A549 (cell line): ENCODE measurements at regions not wholly inside any gene's neighbourhood (a gene's known extent, or its start where the extent isn't known, plus 50 kb on each side); places are given as distances from the start of the nearest gene placed in this dataset.

Source experiments
- ATAC-seq, 2 experiments: fragments of 200-7000 bp in 1 of 2; fragments of >200 bp in 1 of 2; cut with Nextera tagmentation in 1 of 2; cut with Tn5 transposase in 1 of 2; 3 replicates each; pipeline versions ENCODE4 v1.8.0 to v1.9.1; 2018 to 2020; ENCODE audit warnings: mild to moderate bottlenecking in 1 of 2, moderate library complexity in 1 of 2
- CTCF ChIA-PET: fragments of 300-600 bp; sonication (Branson Sonifier 250); formaldehyde crosslinking; extraction: SDS; loops from one replicate; lab custom pipeline; 2021; ENCODE audit warnings: antibody characterized with exemption, inconsistent platforms; lab: Yijun Ruan, JAX
- POLR2A ChIA-PET: fragments of 350-600 bp; formaldehyde crosslinking; extraction: SDS; loops from one replicate; lab custom pipeline; 2021; ENCODE audit warnings: antibody characterized with exemption, inconsistent platforms; lab: Yijun Ruan, JAX
- DNase-seq, 2 experiments: peaks; one replicate each; pipeline versions ENCODE4 v3.0.0 to v3.0.0-alpha.2; 2011 to 2016; ENCODE audit warnings: low read depth in 1 of 2, low spot score in 1 of 2
- FAIRE-seq: peaks from 2 replicates; lab custom pipeline; 2011; peaks lifted over from hg19 to GRCh38; lab: Jason Lieb, UNC
- H3K27ac ChIP-seq, 2 experiments: fragments of >200 bp; sonication (Bioruptor Twin); formaldehyde crosslinking; 3 replicates each; pipeline ENCODE4 v1.5.1; 2016 to 2017
- H3K4me1 ChIP-seq: fragments of >200 bp; sonication (Bioruptor Twin); formaldehyde crosslinking; 3 replicates; pipeline ENCODE4 v1.6.1; 2016
- H3K4me2 ChIP-seq: fragments of >200 bp; sonication (Bioruptor Twin); formaldehyde crosslinking; 3 replicates; pipeline ENCODE4 v1.6.1; 2016
- H3K4me3 ChIP-seq: fragments of >200 bp; sonication (Bioruptor Twin); formaldehyde crosslinking; 3 replicates; pipeline ENCODE4 v1.5.1; 2016
- H3K9me3 ChIP-seq: fragments of >200 bp; sonication (Bioruptor Twin); formaldehyde crosslinking; 3 replicates; pipeline ENCODE4 v1.6.1; 2016
- BCL3 ChIP-seq: fragments of >200 bp; sonication (Bioruptor Twin); formaldehyde crosslinking; IDR thresholded peaks from 3 replicates; pipeline ENCODE4 v1.6.1; 2016
- BHLHE40 ChIP-seq: IDR thresholded peaks from 2 replicates; pipeline ENCODE4 v1.6.1; 2012; ENCODE audit warnings: low read depth, low read length, inconsistent platforms
- CBX2 ChIP-seq: fragments of 200-600 bp; sonication (generic); IDR thresholded peaks from 2 replicates; pipeline ENCODE4 v1.6.1; 2016; ENCODE audit warnings: low read depth, mild to moderate bottlenecking, borderline replicate concordance
- CEBPB ChIP-seq, 2 experiments: fragments of >200 bp in 1 of 2; sonication (Bioruptor Twin) in 1 of 2; formaldehyde crosslinking in 1 of 2; IDR thresholded peaks; 2 replicates each; pipeline ENCODE4 v1.6.1; 2012 to 2016
- CHD4 ChIP-seq: fragments of 200-600 bp; sonication (generic); IDR thresholded peaks from 2 replicates; pipeline ENCODE4 v1.6.1; 2016; ENCODE audit warnings: antibody characterized with exemption, mild to moderate bottlenecking, borderline replicate concordance
- EHMT2 ChIP-seq: fragments of 200-600 bp; sonication (generic); IDR thresholded peaks from 2 replicates; pipeline ENCODE4 v1.6.1; 2016; ENCODE audit warnings: antibody characterized with exemption, low read depth, mild to moderate bottlenecking, moderate library complexity
- HEYL ChIP-seq: fragments of 250-450 bp; sonication (Bioruptor Pico); IDR thresholded peaks from 2 replicates; pipeline ENCODE4 v1.8.0; 2021; ENCODE audit warnings: mild to moderate bottlenecking, moderate library complexity
- JUN ChIP-seq, 2 experiments: fragments of >200 bp; sonication (Bioruptor Twin); formaldehyde crosslinking; IDR thresholded peaks; 2 replicates in 1 of 2; 3 replicates in 1 of 2; pipeline ENCODE4 v1.6.1; 2016 to 2017
- KDM5A ChIP-seq: fragments of 200-600 bp; sonication (generic); IDR thresholded peaks from 2 replicates; pipeline ENCODE4 v1.6.1; 2016; ENCODE audit warnings: antibody characterized with exemption, mild to moderate bottlenecking
- MAFK ChIP-seq: fragments of 450-650 bp; IDR thresholded peaks from 2 replicates; pipeline ENCODE4 v1.6.1; 2014; ENCODE audit not compliant: partially characterized antibody
- MYC ChIP-seq: IDR thresholded peaks from 2 replicates; pipeline ENCODE4 v1.6.1; 2012; ENCODE audit warnings: mild to moderate bottlenecking, inconsistent platforms, low read length, improper control_type of control experiment, borderline replicate concordance
- NPAS2 ChIP-seq: fragments of 250-450 bp; sonication (Bioruptor Pico); IDR thresholded peaks from 2 replicates; pipeline ENCODE4 v1.8.0; 2022; ENCODE audit warnings: mild to moderate bottlenecking, moderate library complexity, borderline replicate concordance
- PBX3 ChIP-seq: IDR thresholded peaks from 2 replicates; pipeline ENCODE4 v1.6.1; 2012
- POLR2A ChIP-seq: IDR thresholded peaks from 2 replicates; pipeline ENCODE4 v1.6.1; 2012; ENCODE audit warnings: mild to moderate bottlenecking, low read length
- RCOR1 ChIP-seq: fragments of 150-350 bp; IDR thresholded peaks from 2 replicates; pipeline ENCODE4 v1.6.1; 2014; ENCODE audit warnings: antibody characterized with exemption, low read length, low read depth
- REST ChIP-seq: fragments of 200-600 bp; sonication (generic); IDR thresholded peaks from 2 replicates; pipeline ENCODE4 v1.6.1; 2016; ENCODE audit warnings: antibody characterized with exemption, mild to moderate bottlenecking, moderate library complexity
- TFCP2L1 ChIP-seq: fragments of 250-450 bp; sonication (Bioruptor Pico); IDR thresholded peaks from 2 replicates; pipeline ENCODE4 v1.5.0; 2021; ENCODE audit warnings: mild to moderate bottlenecking
- TP53 ChIP-seq: fragments of 250-450 bp; sonication (Bioruptor Pico); IDR thresholded peaks from 2 replicates; pipeline ENCODE4 v1.5.0; 2021; ENCODE audit warnings: mild to moderate bottlenecking, moderate library complexity
- ZC3H11A ChIP-seq: fragments of 450-650 bp; IDR thresholded peaks from 2 replicates; pipeline ENCODE4 v1.6.1; 2014; ENCODE audit warnings: antibody characterized with exemption, mild to moderate bottlenecking
- ZFP36 ChIP-seq: fragments of 450-650 bp; IDR thresholded peaks from 2 replicates; pipeline ENCODE4 v1.6.1; 2014; ENCODE audit warnings: borderline replicate concordance; ENCODE audit not compliant: partially characterized antibody
- WGBS: methylation state at CpG from one replicate; pipeline ENCODE4 v1.1.6; 2017; ENCODE audit errors: missing lambda C conversion rate; 5-methylcytosine and 5-hydroxymethylcytosine counted together

- no peak for TF ChIP-seq EHMT2
- TF ChIP-seq CHD4: no peak
- no peak for TF ChIP-seq CEBPB (IDR thresholded peaks at IDR 0.05)
- no peak for TF ChIP-seq PBX3
- TF ChIP-seq BHLHE40: no peak
- no peak for TF ChIP-seq TP53 (CRISPR knock-in tag)
Observed at GRCh38 chr2:137801228-137801627, 163.0 kb upstream of the HNMT start (continued).

GRCh38 chr2:137802038-137802437, 162.2 kb upstream of the HNMT start:
- H3K9me3 ChIP-seq: no peaks in the 10 kb centered on the region; the same call in 1 of the 3 replicates
- FAIRE-seq (no peak), ATAC-seq (no peak), DNase-seq (no peak)
- H3K27ac ChIP-seq: no peak overlapping the region
- ChIA-PET POLR2A (no interaction called here), CTCF (no interaction called here)
- H3K4me1 ChIP-seq: no peaks in the 10 kb centered on the region
- no peak for TF ChIP-seq ZFP36
- no peak for TF ChIP-seq TFCP2L1 (CRISPR knock-in tag)
- TF ChIP-seq POLR2A: no peak
- TF ChIP-seq RCOR1: no peak
- TF ChIP-seq BCL3: no peak
- TF ChIP-seq MYC: no peak
- TF ChIP-seq HEYL (CRISPR knock-in tag): no peak
- no peak for TF ChIP-seq NPAS2
- TF ChIP-seq CBX2: no peak
- no peak for TF ChIP-seq KDM5A
- no peak overlapping the region for H3K4me3 ChIP-seq
- WGBS: 6% methylated on average over 1 of the region's 1 CpG
- no peak overlapping the region for H3K4me2 ChIP-seq

GRCh38 chr2:137806068-137806805, 158.0 kb upstream of the HNMT start:
- TF ChIP-seq REST (no peak), ZC3H11A (peak; percentile 84), JUN (IDR thresholded peaks at IDR 0.05) (no peak), MAFK (peak; percentile 37)
- FAIRE-seq (no peak), DNase-seq (no peak), ATAC-seq (no peak)
- no peak overlapping the region for H3K4me2 ChIP-seq
- no peak overlapping the region for H3K27ac ChIP-seq
- POLR2A ChIA-PET: no interaction called here
- H3K9me3 ChIP-seq: no peaks in the 10 kb centered on the region; the same call in 1 of the 3 replicates
- CTCF ChIA-PET: interaction anchor here (0.8 kb wide), 1 partner anchor 32 kb away, joined by 3 read pairs; no protein-coding TSS in a partner anchor
- no peak overlapping the region for H3K4me3 ChIP-seq
- 0% methylated on average over 1 of the region's 1 CpG for WGBS
- H3K4me1 ChIP-seq: no peaks in the 10 kb centered on the region
